Ishikawa (cell line): ENCODE measurements at regions not wholly inside any gene's neighbourhood (a gene's known extent, or its start where the extent isn't known, plus 50 kb on each side); places are given as distances from the start of the nearest gene placed in this dataset.

ENCODE experiments used
- CEBPB ChIP-seq: IDR thresholded peaks from 2 replicates; pipeline ENCODE4 v1.6.1; 2012
- EGR1 ChIP-seq: IDR thresholded peaks from 2 replicates; pipeline ENCODE4 v1.6.1; 2012
- EP300 ChIP-seq: IDR thresholded peaks from 2 replicates; pipeline ENCODE4 v1.6.1; 2012; ENCODE audit warnings: borderline replicate concordance
- FOXM1 ChIP-seq: IDR thresholded peaks from 2 replicates; pipeline ENCODE4 v1.6.1; 2012; ENCODE audit warnings: low read depth, borderline replicate concordance
- MAX ChIP-seq: IDR thresholded peaks from 2 replicates; pipeline ENCODE4 v1.6.1; 2012
- NFIC ChIP-seq: IDR thresholded peaks from 2 replicates; pipeline ENCODE4 v1.6.1; 2012
- RAD21 ChIP-seq: IDR thresholded peaks from 2 replicates; pipeline ENCODE4 v1.6.1; 2012; ENCODE audit warnings: low read depth
- REST ChIP-seq: IDR thresholded peaks from 2 replicates; pipeline ENCODE4 v1.6.1; 2012; ENCODE audit warnings: low read depth, mild to moderate bottlenecking
- TAF1 ChIP-seq: IDR thresholded peaks from 2 replicates; pipeline ENCODE4 v1.6.1; 2012; ENCODE audit warnings: low read depth, mild to moderate bottlenecking
- TCF12 ChIP-seq: IDR thresholded peaks from 2 replicates; pipeline ENCODE4 v1.6.1; 2012; ENCODE audit warnings: low read depth
- TEAD4 ChIP-seq: IDR thresholded peaks from 2 replicates; pipeline ENCODE4 v1.6.1; 2012
- YY1 ChIP-seq: IDR thresholded peaks from 2 replicates; pipeline ENCODE4 v1.6.1; 2012; ENCODE audit warnings: low read depth

- TF ChIP-seq YY1 (no peak), TCF12 (no peak), MAX (no peak), TAF1 (no peak), FOXM1 (no peak), TEAD4 (no peak), REST (no peak), CEBPB (no peak), RAD21 (no peak), EP300 (no peak), NFIC (no peak), EGR1 (no peak)
These were observed 79.2 kb upstream of the RTL1 start for GRCh38 chr14:100982762-100983161.
